OCI-LY3 (cell line): ENCODE measurements at regions not wholly inside any gene's neighbourhood (a gene's known extent, or its start where the extent isn't known, plus 50 kb on each side); places are given as distances from the start of the nearest gene placed in this dataset.

Source experiments
- H2AFZ ChIP-seq: fragments of 200-600, 300-600 bp; shearing (Covaris generic); 2 replicates; pipeline ENCODE4 v1.6.0; 2014; ENCODE audit warnings: antibody characterized with exemption, low read depth, low read length
- H3K27ac ChIP-seq: fragments of 200-600, 300-600 bp; sonication (generic); 2 replicates; pipeline ENCODE4 v1.5.1; 2014; ENCODE audit warnings: mild to moderate bottlenecking, low read length, moderate library complexity, mixed read lengths
- H3K27me3 ChIP-seq: fragments of 200-600, 300-600 bp; sonication (generic); 2 replicates; pipeline ENCODE4 v1.6.1; 2014; ENCODE audit warnings: low read depth, low read length, mixed read lengths
- H3K36me3 ChIP-seq: fragments of 200-600, 300-600 bp; sonication (generic); replicated peaks from 2 replicates; pipeline ENCODE3; 2014; ENCODE audit warnings: low read depth, low read length, mixed read lengths
- H3K4me1 ChIP-seq: fragments of 300-600, 200-600 bp; sonication (generic); 2 replicates; pipeline ENCODE4 v1.6.1; 2014; ENCODE audit warnings: low read length, mixed read lengths
- H3K4me2 ChIP-seq: fragments of 200-600, 300-600 bp; sonication (generic); 2 replicates; pipeline ENCODE4 v1.6.1; 2014; ENCODE audit warnings: low read length, mixed read lengths
- H3K4me3 ChIP-seq: fragments of 300-600, 200-600 bp; sonication (generic); 2 replicates; pipeline ENCODE4 v1.5.1; 2014; ENCODE audit warnings: antibody characterized with exemption, mild to moderate bottlenecking, low read length, moderate library complexity
- H3K79me2 ChIP-seq: fragments of 300-600, 200-600 bp; shearing (Covaris generic); 2 replicates; pipeline ENCODE4 v1.6.1; 2014; ENCODE audit warnings: mild to moderate bottlenecking, low read length, mixed read lengths
- H3K9ac ChIP-seq: fragments of 300-600, 200-600 bp; shearing (Covaris generic); 2 replicates; pipeline ENCODE4 v1.6.0; 2014; ENCODE audit warnings: mild to moderate bottlenecking, low read length, moderate library complexity
- H3K9me3 ChIP-seq: fragments of 200-600, 300-600 bp; shearing (Covaris generic); 2 replicates; pipeline ENCODE4 v1.6.1; 2014; ENCODE audit warnings: low read length, mixed read lengths; ENCODE audit not compliant: insufficient read depth
- H4K20me1 ChIP-seq: fragments of 200-600, 300-600 bp; sonication (generic); 2 replicates; pipeline ENCODE4 v1.6.1; 2016; ENCODE audit warnings: low read length, mixed read lengths; ENCODE audit not compliant: insufficient read depth
- CTCF ChIP-seq: fragments of 200-600, 300-600 bp; sonication (generic); IDR thresholded peaks from 2 replicates; pipeline ENCODE4 v1.5.1; 2014; ENCODE audit warnings: antibody characterized with exemption, low read length, low read depth
- EZH2phosphoT487 ChIP-seq: fragments of 200-600 bp; shearing (Covaris generic); IDR thresholded peaks from 2 replicates; pipeline ENCODE4 v1.6.1; 2018; ENCODE audit warnings: antibody characterized with exemption, mixed run types, low read depth

GRCh38 chr5:121373371-121373770, 478.3 kb upstream of the FTMT start:
- Histone ChIP-seq H3K9me3 (no peaks in the 10 kb centered on the region), H3K79me2 (no peaks in the 10 kb centered on the region), H3K9ac (no peak overlapping the region), H3K4me2 (no peak overlapping the region), H2AFZ (no peak overlapping the region), H3K4me1 (no peaks in the 10 kb centered on the region), H3K27ac (no peak overlapping the region), H3K4me3 (no peak overlapping the region), H3K36me3 (no peaks in the 10 kb centered on the region), H3K27me3 (no peaks in the 10 kb centered on the region), H4K20me1 (no peaks in the 10 kb centered on the region)
- no peak for TF ChIP-seq CTCF
- TF ChIP-seq EZH2phosphoT487, result no peak

GRCh38 chr5:121377461-121377860, 474.2 kb upstream of the FTMT start:
- Histone ChIP-seq H3K4me3 (no peak overlapping the region), H3K79me2 (no peaks in the 10 kb centered on the region), H2AFZ (no peak overlapping the region), H3K4me2 (no peak overlapping the region), H3K9ac (no peak overlapping the region), H3K27me3 (no peaks in the 10 kb centered on the region), H3K36me3 (no peaks in the 10 kb centered on the region), H3K9me3 (no peaks in the 10 kb centered on the region), H4K20me1 (no peaks in the 10 kb centered on the region), H3K27ac (no peak overlapping the region), H3K4me1 (no peaks in the 10 kb centered on the region)
- TF ChIP-seq CTCF, result no peak
- no peak for TF ChIP-seq EZH2phosphoT487

- no peaks in the 10 kb centered on the region for H3K36me3 ChIP-seq
- no peaks in the 10 kb centered on the region for H3K27me3 ChIP-seq
- no peak overlapping the region for H3K9ac ChIP-seq
- H4K20me1 ChIP-seq, result no peaks in the 10 kb centered on the region
- H3K4me1 ChIP-seq, result no peaks in the 10 kb centered on the region
- H3K9me3 ChIP-seq, result no peaks in the 10 kb centered on the region
- H2AFZ ChIP-seq, result no peak overlapping the region
- TF ChIP-seq CTCF, result no peak
- TF ChIP-seq EZH2phosphoT487, result no peak
- no peaks in the 10 kb centered on the region for H3K79me2 ChIP-seq
- no peak overlapping the region for H3K27ac ChIP-seq
- no peak overlapping the region for H3K4me3 ChIP-seq
- no peak overlapping the region for H3K4me2 ChIP-seq
Observed at GRCh38 chr5:121378046-121378445, 473.6 kb upstream of the FTMT start.

- Histone ChIP-seq H3K27me3 (no peaks in the 10 kb centered on the region), H3K4me3 (no peak overlapping the region), H3K36me3 (no peaks in the 10 kb centered on the region), H3K4me2 (no peak overlapping the region), H3K27ac (no peak overlapping the region), H2AFZ (no peak overlapping the region), H4K20me1 (no peaks in the 10 kb centered on the region), H3K79me2 (no peaks in the 10 kb centered on the region), H3K9ac (no peak overlapping the region), H3K9me3 (no peaks in the 10 kb centered on the region), H3K4me1 (no peaks in the 10 kb centered on the region)
- TF ChIP-seq EZH2phosphoT487 (no peak), CTCF (no peak)
Observed at GRCh38 chr5:121378559-121379359, 472.9 kb upstream of the FTMT start.
